ENCODE measurements at regions not wholly inside any gene's neighbourhood (a gene's known extent, or its start where the extent isn't known, plus 50 kb on each side); places are given as distances from the start of the nearest gene placed in this dataset.

DNA sequence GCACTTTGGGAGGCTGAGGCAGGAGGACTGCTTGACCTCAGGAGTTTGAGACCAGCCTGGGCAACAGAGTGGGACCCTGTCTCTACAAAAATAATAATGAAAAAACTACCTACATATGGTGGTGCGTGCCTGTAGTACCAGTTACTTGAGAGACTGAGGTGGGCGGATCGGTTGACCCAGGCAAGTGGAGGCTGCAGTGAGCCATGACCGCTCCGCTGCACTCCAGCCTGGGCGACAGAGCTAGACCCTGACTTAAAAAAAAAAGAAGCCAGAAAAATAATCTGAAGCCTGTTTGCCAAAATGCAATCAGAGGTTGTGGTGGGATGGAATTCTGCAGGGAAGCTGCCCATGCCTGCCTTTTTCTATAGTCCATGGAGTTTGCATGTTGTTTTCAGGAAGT lies 50.4 kb upstream of the GGTA1 start:
- DNase-seq, result no peak

GRCh38 chr9:121550569-121551512 lies 51.2 kb upstream of the GGTA1 start:
- DNase-seq, result peak; percentile 26 to 79

DNA sequence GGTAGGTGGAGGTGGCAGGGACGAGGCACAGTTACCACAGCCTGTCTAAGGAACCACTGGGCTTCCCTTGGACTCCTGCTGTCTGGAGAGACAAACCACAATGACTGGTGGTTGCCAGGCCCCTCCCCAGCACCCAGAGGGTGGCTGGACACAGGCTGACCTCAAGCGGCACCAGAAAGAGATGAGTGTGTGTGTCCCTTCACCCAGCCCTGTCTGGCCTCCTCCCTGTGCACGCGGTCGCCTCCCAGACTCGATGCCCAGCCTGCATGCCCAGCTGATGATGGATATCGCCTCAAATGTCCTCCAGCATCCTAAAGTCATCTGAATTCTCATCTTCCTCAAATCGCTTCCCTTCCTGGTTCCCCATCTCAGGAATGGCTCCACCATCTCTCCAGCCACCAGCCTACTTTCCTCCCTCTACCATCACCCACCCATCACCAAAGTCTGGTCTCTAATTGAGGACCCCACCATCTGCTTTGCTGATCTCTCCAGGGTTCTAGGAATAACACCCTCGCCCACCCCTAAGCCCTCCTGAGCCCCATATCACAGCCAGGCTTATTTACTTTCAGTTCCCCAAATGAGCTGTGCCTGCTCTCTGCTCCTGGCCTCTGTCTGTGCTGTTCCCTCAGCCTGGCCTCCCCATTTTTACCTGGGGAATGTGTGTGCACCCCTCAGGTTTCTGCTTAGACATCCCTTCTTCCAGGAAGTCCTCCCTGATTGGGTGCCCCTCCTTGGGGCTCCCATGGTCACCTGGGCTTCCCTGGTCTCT lies 52.5 kb upstream of the GGTA1 start:
- no peak for DNase-seq

DNA sequence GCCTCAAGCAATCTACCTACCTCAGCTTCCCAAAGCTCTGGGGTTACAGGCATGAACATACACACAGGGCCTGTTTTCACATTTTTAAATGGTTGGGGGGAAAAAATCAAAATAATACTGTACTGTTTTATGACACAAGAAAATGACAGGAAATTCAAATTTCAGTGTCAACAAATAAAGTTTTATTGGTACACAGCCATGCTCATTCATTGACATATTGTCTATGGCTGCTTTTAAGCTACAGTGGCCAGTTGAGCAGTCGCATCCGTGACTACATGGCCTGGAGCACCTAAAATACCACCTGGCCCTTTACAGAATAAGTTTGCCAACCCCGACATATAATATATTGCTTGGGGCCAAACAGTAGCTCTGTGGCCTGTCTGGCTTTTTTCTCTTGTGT lies 56.4 kb upstream of the GGTA1 start:
- DNase-seq, result no peak

GRCh38 chr9:121556580-121556979 lies 56.9 kb upstream of the GGTA1 start:
- no peak for DNase-seq

- DNase-seq, result no peak
These were observed 58.2 kb upstream of the GGTA1 start for GRCh38 chr9:121557581-121558447.

GRCh38 chr9:121558473-121558872 lies 58.8 kb upstream of the GGTA1 start:
- no peak for DNase-seq

DNA sequence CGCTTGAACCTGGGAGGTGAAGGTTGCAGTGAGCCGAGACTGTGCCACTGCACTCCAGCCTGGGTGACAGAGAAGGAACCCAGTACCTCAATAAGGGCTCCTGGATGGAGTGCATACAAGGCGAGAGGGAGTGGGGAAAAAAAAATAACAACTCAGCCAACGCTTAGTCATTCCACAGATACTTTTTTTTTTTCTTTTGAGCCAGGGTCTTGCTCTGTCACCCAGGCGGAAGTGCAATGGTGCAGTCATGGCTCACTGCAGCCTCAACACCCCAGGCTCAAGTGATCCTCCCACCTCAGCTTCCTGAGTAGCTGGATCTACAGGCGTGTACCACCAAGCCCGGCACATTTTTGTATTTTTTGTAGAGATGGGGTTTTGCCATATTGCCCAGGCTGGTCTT lies 59.5 kb upstream of the GGTA1 start:
- DNase-seq, result no peak

DNA sequence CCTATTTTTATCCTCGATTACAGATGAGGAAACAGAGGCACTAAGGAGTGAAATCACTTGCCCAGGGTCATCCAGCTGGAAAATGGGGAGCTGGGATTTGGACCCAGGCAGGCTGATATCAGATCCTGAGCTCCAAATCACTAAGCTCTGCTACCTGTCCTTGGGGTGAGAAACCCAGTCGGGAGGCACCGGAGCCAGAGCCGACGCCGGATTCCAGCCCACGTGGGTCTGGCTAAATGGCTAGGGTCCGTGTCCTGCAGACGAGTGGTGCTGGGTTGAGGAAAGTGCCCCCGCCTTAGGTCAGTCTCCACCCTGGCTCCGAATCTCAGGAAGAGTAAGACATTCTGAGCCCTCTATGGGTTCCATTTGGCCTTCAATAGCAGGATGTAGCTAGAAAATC lies 61.3 kb upstream of the GGTA1 start:
- DNase-seq, result no peak

GRCh38 chr9:121561385-121562222 lies 62.0 kb upstream of the GGTA1 start:
- no peak for DNase-seq

DNA sequence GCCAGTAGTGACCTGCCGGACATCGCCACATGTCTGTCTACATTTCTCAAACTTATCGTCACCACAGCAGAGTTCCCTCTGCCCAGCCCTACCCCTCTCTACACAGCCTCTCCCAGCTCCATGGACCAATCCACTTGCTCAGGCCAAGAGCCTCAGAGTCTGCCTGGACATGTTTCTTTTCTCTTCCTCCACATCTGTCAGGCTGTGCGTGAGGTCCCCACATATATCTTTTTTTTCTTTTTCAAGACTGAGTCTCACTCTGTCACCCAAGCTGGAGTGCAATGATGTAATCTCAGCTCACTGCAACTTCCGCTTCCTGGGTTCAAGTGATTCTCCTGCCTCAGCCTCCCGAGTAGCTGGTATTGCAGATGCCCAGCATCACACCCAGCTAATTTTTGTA lies 62.7 kb upstream of the GGTA1 start:
- no peak for DNase-seq

- no peak for DNase-seq
These were observed 63.8 kb upstream of the GGTA1 start for GRCh38 chr9:121563425-121563824.

- DNase-seq, result no peak
These were observed 64.3 kb upstream of the GGTA1 start for GRCh38 chr9:121563881-121564460.

DNA sequence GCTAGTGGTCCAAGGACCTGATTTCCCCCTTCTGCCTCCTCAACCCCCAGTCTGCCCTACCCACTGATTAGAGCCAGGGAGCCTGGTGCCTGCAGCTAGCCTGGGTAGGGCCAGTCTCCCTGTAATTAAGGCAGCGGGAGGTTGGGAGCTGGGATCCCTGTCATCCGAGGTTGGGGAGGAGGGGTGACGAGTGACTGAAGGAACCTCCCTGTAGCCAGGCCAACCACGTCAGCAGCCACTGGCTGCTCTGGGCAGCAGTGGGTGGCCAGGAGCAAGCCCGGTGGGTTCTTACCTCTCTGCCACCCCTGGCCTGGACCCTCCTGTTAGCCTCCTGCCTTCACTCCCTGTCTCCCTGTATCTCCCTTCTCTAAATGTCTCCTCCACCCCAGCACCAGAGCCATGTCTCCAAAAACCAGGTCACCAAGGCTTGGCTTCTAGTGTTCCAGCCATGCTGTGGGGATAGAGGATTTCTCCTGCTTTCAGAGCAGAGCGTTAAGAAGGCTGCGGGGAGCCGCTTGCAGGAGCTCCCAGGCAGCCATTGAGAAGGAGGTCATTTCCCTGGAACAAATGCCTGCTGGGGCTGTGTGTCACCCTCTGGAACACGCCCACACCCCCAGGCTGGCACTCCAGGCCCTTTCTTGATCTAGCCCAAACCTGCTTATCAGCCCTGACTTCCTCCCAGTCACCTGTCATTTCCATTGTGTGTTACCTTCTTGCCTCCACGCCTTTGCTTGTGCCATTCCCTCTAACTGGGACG lies 65.0 kb upstream of the GGTA1 start:
- DNase-seq, result no peak

DNA sequence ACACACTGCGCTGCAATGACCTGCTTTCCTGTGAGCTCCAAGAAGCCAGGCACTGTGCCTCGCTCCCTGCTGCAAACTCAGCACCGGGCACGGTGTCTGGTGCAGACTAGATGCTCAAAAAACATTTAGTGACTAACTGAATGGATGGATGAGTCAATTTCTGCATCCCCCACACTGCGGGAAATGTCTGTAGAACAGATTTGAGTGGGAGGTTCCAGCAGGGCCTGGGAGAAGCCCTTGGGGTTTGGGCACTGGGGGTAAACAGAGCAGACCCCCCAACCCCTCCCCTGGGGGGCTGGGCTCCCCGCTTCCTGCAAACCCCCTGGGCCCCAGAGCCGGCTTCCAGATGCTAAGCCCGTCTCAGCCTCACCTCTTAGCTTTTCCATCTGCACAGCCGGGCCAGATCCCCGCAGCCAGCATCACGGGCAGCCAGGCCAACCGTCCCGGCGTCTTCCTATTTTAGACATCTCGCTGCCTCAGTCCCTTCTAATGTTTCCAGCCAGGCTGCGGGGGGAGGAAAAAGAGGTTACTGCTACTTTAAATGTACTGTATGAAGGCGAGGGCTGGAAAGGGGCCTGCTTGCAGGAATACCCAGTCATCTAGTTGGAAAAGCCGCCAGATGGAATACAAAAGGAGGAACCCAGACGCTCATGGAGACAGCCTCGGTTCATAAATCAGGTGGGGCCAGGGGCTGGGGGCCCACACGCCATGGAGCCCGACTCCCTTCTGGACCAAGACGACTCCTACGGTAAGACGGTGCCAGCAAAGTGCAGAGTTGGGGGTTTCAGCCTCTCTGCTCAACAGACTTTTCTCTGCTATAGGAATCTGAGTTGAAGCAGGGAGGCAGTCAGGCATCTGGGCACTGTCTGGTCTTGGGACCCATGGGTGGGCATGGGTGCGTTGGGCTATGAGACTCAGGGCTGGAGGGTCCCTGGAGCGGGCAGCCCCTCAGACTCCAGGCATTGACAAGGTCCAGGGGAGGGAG lies 67.1 kb upstream of the GGTA1 start:
- no peak for DNase-seq

DNA sequence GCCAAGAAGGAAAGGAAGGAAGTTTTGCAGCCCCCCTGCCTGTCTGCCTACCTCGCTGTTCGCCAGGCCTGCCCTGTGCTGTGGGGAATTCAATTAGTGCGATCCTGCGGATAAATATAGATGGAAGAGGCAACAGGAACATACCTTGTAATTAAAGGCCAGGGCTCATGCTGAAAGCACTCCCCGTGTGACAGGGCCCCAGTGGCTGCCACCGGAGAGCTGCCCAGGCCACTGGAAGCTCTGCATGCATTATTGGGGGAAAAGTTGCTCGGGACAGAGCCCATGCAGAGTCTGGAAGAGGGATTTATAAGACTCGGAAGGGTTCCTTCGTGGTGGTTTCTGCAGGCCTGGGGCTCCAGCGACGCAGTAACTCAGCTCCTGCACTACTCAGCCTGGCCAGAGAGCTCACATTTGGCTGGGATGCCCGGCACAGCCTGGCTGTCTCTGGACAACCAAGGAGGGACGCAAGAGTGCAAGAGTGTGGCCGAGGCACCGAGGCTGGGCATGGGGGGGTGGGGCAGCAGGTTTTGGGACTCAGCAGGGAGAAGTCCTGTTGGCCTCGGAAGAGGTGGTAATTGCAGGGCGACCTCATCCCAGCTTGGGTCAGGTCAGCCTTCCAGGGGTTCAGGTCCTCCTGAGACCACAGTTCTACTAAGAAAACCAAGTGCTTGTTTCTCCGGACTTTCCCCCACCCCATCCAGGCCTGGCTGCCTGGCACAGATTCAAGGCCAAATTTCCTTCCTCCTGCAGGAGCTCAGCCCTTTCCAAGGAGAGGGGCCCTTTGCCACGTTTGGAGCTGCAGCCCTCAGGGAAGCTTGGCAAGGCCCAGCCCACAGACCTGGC lies 68.1 kb upstream of the GGTA1 start:
- no peak for DNase-seq

DNA sequence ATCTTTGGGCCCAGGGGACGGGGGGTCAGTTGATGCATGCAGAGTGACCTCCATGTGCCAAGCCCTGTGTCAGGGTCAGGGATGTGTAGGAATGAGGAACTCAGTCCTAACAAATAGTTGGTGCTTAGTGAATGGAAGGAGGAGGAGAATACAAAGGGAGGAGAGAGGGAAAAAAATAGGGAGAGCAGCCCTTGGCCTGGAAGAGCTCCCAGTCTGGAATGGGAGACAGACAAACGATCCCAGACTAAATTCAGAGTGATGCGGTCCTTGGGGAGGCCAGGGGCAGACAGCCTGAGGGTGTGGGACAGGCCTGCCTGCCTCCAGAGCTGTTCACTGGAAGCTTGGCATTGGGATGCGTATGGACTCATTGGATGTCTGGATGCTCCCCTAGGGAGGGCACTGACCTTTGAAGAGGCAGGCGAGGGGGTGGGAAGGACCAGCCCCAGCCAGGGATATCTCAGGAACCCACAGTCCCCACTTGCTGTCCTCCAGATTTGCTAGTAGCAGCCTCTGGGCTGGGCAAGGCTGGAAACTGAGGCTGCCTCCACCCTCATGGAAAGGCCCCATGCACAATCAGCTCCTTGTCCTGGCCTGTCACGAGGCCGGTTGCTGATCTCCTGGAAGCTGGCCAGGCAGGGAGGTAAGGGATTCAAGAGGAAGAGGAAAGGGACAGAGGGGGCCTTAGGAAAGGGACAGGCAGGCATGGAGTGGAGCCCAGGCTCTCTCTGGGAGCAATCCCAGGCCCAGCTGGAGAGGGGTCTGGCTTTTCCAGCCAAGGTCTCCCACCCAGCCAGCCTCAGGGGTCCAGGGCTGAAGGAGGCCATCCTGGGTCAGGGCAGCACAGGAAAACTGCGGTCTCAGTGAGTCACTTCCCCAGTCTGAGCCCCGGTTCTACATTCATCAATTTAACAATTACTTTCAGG lies 69.0 kb upstream of the GGTA1 start:
- DNase-seq, result no peak

GRCh38 chr9:121569266-121569648 lies 69.6 kb upstream of the GGTA1 start:
- no peak for DNase-seq

All from NCI-H526 (cell line).